ENCODE measurements at regions not wholly inside any gene's neighbourhood (a gene's known extent, or its start where the extent isn't known, plus 50 kb on each side); places are given as distances from the start of the nearest gene placed in this dataset.

DNA sequence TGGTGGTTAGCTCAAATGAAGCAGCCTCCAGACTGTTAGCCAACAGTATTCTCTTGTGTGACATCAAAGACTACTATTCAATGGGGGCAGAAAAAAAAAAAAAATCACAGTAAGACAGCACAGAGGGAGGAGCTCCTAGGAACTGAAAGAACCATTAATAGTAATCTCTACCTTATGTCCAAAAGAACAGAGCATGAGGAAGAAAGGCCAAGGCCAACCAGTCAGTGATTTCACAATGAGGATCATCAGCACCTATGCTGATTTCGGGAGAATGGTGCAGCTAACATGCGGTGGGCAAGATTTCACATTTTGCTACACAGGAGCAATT lies 66.3 kb upstream of the SOX5 start:
- TF ChIP-seq, protein P1, sequence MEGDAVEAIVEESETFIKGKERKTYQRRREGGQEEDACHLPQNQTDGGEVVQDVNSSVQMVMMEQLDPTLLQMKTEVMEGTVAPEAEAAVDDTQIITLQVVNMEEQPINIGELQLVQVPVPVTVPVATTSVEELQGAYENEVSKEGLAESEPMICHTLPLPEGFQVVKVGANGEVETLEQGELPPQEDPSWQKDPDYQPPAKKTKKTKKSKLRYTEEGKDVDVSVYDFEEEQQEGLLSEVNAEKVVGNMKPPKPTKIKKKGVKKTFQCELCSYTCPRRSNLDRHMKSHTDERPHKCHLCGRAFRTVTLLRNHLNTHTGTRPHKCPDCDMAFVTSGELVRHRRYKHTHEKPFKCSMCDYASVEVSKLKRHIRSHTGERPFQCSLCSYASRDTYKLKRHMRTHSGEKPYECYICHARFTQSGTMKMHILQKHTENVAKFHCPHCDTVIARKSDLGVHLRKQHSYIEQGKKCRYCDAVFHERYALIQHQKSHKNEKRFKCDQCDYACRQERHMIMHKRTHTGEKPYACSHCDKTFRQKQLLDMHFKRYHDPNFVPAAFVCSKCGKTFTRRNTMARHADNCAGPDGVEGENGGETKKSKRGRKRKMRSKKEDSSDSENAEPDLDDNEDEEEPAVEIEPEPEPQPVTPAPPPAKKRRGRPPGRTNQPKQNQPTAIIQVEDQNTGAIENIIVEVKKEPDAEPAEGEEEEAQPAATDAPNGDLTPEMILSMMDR (IDR thresholded peaks at IDR 0.05; ENCODE audit: low read depth, low read length), result no peak
- DNase-seq (ENCODE audit: low read depth, low spot score), result no peak
- in situ Hi-C loops (cut with HindIII; ENCODE audit: low sequenced_read_pairs), result no loop called here
- H3K4me3 ChIP-seq (ENCODE audit: low read depth, low read length), result no peak overlapping the region

DNA sequence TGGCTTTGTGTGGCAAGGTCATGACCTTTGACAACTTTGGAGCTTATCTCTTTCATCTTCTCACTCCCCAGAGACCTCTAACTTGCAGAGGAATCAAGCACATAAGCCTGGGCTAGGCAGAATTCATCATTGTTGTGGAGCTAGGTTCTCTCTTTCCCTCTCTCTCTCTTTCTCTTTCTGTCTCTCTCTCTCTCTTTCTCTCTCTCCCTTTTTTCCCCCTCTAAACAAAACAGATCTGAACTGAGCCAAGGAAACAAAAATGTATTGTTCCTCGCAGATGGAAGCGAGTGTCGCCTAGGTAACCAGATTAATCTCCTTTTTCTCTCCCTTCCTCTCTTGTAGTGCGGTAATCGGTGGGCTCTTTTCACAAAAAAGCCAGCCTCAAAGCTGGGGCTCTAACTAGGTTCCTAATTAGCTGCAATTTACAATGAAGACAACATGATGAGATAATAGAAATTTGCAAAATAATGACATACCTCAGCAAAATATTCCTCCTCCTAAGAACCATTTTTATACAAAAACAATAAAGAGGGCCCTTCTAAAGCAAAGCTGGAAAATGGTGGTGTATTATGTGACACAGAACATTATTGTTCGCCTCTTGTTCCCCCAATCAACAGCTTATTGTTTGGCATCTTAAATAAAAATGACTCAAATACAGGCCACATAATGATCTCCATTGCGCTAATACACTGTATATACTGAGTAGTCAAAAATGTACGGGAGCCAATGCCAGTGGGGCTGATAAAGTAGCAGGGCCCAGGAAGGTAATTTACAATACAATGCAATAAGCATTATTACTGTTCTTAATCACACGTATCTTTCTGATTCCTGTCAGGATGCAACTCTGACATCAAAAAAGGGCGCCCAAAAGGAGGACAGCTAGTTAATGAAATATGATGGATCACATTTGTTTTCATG lies 65.7 kb upstream of the SOX5 start:
- in situ Hi-C loops (cut with HindIII; ENCODE audit: low sequenced_read_pairs), result no loop called here
- DNase-seq (ENCODE audit: low read depth, low spot score), result no peak
- TF ChIP-seq, protein P1 (IDR thresholded peaks at IDR 0.05; ENCODE audit: low read depth, low read length), result no peak
- no peak overlapping the region for H3K4me3 ChIP-seq (ENCODE audit: low read depth, low read length)

DNA sequence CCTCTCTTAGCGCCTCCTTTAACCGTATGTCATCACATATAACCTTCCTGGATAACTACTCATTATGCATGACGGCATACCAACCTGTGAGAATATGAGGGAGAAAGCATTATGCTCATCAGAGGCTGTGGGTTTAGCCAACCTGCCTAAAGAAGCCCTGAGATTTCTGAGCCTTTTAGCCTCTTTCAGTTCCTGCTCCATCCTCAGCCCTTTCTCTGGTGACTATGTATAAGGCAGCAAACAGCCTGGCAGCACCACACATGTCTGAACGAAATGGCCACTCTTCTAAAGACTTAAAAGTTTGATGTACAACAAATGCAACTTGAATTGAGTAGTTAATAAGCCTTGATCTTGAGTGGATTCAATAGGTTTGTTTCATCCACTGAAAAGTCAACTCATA lies 64.8 kb upstream of the SOX5 start:
- TF ChIP-seq, protein P1 (IDR thresholded peaks at IDR 0.05; ENCODE audit: low read depth, low read length), result no peak
- in situ Hi-C loops (cut with HindIII; ENCODE audit: low sequenced_read_pairs), result no loop called here
- no peak for DNase-seq (ENCODE audit: low read depth, low spot score)
- H3K4me3 ChIP-seq (ENCODE audit: low read depth, low read length), result no peak overlapping the region

DNA sequence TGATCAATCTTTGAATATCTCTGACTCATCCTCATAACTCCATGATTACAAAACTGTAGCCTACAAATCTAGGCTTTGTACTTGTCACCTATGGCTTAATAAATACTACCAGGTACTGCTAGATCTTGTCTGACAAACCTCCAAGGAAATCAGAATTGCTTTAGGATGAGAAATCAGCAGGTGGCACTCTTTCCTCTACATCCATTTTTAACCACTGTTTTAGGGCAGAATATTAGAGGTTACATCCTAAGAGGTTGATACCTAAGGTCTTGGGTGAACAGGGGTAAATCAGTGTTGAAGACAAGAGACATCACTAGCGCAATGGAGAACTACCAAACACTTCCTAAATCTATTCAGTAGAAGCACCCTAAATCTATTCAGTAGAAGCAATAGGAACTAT lies 63.1 kb upstream of the SOX5 start:
- TF ChIP-seq, protein P1 (IDR thresholded peaks at IDR 0.05; ENCODE audit: low read depth, low read length), result peak; percentile 34
- in situ Hi-C loops (cut with HindIII; ENCODE audit: low sequenced_read_pairs), result no loop called here
- no peak overlapping the region for H3K4me3 ChIP-seq (ENCODE audit: low read depth, low read length)
- peak; percentile 30 for DNase-seq (ENCODE audit: low read depth, low spot score)

DNA sequence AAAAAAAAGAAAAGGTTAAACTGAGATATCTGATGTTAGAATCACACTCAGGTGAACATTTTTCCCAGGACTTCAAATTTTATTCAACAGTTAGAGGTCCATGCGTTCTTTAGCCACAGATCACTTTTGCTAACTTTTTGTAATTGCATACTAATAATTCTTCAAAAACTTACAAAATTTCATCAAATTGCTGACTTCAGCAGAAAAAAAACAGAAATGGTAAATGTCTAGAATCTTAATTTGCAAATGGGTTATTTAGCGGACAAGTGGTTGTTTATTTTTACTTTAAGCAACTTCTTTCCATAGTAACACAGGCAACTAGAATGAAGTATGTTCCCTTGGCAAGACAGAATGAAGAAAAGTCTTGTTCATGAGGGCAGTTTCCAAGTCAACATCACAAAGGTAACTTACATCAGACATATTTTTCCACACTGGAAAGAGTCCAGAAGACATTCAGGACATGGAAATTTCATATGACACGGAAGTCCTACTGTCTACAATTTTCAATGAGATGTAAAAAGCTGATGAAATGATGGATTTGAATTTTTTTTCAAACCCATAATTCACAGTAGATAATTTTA lies 62.5 kb upstream of the SOX5 start:
- no peak overlapping the region for H3K4me3 ChIP-seq (ENCODE audit: low read depth, low read length)
- in situ Hi-C loops (cut with HindIII; ENCODE audit: low sequenced_read_pairs), result no loop called here
- TF ChIP-seq, protein P1 (IDR thresholded peaks at IDR 0.05; ENCODE audit: low read depth, low read length), result no peak
- DNase-seq (ENCODE audit: low read depth, low spot score), result no peak

DNA sequence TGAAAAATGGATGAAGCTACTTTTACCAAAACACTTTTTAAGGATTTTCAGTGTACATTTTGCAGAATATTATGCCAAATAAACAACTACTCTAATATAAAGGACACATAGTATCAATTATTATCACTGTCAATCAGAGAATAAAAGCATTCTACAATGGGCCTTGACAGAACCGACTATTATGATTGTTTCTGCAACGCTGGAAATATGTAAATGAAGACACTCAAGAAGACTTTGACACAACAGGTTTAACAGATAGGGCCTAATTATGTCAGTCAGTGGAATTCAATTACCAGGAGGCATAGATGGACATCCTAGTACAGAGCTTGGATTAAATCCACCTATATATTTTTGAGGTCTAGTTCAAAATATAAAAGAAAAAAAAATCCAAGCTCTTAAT lies 58.7 kb upstream of the SOX5 start:
- no peak overlapping the region for H3K4me3 ChIP-seq (ENCODE audit: low read depth, low read length)
- no peak for DNase-seq (ENCODE audit: low read depth, low spot score)
- TF ChIP-seq, protein P1 (IDR thresholded peaks at IDR 0.05; ENCODE audit: low read depth, low read length), result no peak
- in situ Hi-C loops (cut with HindIII; ENCODE audit: low sequenced_read_pairs), result no loop called here

Data from astrocyte of the spinal cord (primary cell).